ENCODE measurements at regions not wholly inside any gene's neighbourhood (a gene's known extent, or its start where the extent isn't known, plus 50 kb on each side); places are given as distances from the start of the nearest gene placed in this dataset.

DNA sequence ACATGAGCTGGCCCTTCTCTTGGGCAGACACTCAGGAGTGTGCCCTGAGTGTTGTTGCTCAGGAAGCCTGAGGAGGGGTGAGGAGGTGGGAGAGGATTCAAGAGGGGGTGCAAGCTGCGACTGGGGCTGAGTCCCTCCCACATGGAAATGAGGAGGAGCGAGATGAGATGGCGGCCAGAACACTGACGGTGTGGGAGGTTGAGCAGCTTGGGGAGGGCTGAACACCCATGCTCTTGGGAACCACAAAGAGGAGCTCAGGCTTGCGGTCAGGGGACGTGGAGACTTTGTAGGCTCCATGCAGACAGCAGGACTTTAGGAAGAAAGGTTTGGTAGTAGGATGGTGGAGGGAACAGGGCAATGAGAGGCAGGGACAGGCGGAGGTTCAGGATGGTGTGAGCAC lies 163.2 kb upstream of the SHH start:
- TF ChIP-seq, protein P1, sequence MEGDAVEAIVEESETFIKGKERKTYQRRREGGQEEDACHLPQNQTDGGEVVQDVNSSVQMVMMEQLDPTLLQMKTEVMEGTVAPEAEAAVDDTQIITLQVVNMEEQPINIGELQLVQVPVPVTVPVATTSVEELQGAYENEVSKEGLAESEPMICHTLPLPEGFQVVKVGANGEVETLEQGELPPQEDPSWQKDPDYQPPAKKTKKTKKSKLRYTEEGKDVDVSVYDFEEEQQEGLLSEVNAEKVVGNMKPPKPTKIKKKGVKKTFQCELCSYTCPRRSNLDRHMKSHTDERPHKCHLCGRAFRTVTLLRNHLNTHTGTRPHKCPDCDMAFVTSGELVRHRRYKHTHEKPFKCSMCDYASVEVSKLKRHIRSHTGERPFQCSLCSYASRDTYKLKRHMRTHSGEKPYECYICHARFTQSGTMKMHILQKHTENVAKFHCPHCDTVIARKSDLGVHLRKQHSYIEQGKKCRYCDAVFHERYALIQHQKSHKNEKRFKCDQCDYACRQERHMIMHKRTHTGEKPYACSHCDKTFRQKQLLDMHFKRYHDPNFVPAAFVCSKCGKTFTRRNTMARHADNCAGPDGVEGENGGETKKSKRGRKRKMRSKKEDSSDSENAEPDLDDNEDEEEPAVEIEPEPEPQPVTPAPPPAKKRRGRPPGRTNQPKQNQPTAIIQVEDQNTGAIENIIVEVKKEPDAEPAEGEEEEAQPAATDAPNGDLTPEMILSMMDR (IDR thresholded peaks at IDR 0.05 in 4 of 5, conservative IDR thresholded peaks at IDR 0.05 in 1 of 5), result no peak
- TF ChIP-seq POLR2A (IDR thresholded peaks at IDR 0.05), result no peak

Data from gastrocnemius medialis (tissue), 4 donors.